Ecto neural progenitor cell (in vitro differentiated cells): ENCODE measurements at regions not wholly inside any gene's neighbourhood (a gene's known extent, or its start where the extent isn't known, plus 50 kb on each side); places are given as distances from the start of the nearest gene placed in this dataset.

Source experiments
- DNase-seq: peaks from one replicate; pipeline ENCODE4 v3.0.0-alpha.2; 2018; ENCODE audit warnings: low spot score

- DNase-seq, result no peak
These were observed 527.5 kb upstream of the NBEA start for GRCh38 chr13:34414616-34415015.

- no peak for DNase-seq
These were observed 525.1 kb upstream of the NBEA start for GRCh38 chr13:34416971-34417380.

- DNase-seq, result no peak
These were observed 524.2 kb upstream of the NBEA start for GRCh38 chr13:34417896-34418295.

- DNase-seq, result no peak
These were observed 523.0 kb upstream of the NBEA start for GRCh38 chr13:34419025-34419424.

- DNase-seq, result no peak
These were observed 522.3 kb upstream of the NBEA start for GRCh38 chr13:34419755-34420154.

- no peak for DNase-seq
These were observed 521.2 kb upstream of the NBEA start for GRCh38 chr13:34420702-34421346.

- DNase-seq, result no peak
These were observed 520.7 kb upstream of the NBEA start for GRCh38 chr13:34421347-34421719.

GRCh38 chr13:34421858-34422475 lies 520.1 kb upstream of the NBEA start:
- DNase-seq, result no peak

- DNase-seq, result no peak
These were observed 519.1 kb upstream of the NBEA start for GRCh38 chr13:34422956-34423355.

GRCh38 chr13:34425327-34425949 lies 516.6 kb upstream of the NBEA start:
- no peak for DNase-seq

GRCh38 chr13:34428911-34429310 lies 513.2 kb upstream of the NBEA start:
- no peak for DNase-seq

- no peak for DNase-seq
These were observed 511.8 kb upstream of the NBEA start for GRCh38 chr13:34430294-34430693.

GRCh38 chr13:34431827-34432581 lies 510.1 kb upstream of the NBEA start:
- DNase-seq, result no peak

GRCh38 chr13:34435338-34435737 lies 506.7 kb upstream of the NBEA start:
- DNase-seq, result no peak

- DNase-seq, result no peak
These were observed 504.2 kb upstream of the NBEA start for GRCh38 chr13:34437873-34438272.

- DNase-seq, result no peak
These were observed 489.2 kb upstream of the NBEA start for GRCh38 chr13:34452831-34453230.

GRCh38 chr13:34458756-34459715 lies 483.0 kb upstream of the NBEA start:
- DNase-seq, result no peak

GRCh38 chr13:34459856-34460255 lies 482.2 kb upstream of the NBEA start:
- no peak for DNase-seq

- DNase-seq, result no peak
These were observed 479.2 kb upstream of the NBEA start for GRCh38 chr13:34462843-34463242.

- no peak for DNase-seq
These were observed 478.1 kb upstream of the NBEA start for GRCh38 chr13:34464011-34464410.

GRCh38 chr13:34465423-34465922 lies 476.6 kb upstream of the NBEA start:
- DNase-seq, result no peak

GRCh38 chr13:34466301-34466700 lies 475.8 kb upstream of the NBEA start:
- no peak for DNase-seq
